ENCODE measurements at regions not wholly inside any gene's neighbourhood (a gene's known extent, or its start where the extent isn't known, plus 50 kb on each side); places are given as distances from the start of the nearest gene placed in this dataset.

- no peaks in the 10 kb centered on the region for H3K9me3 ChIP-seq (ENCODE audit: low read depth)
- H2AFZ ChIP-seq (replicated peaks): no peak overlapping the region
- no peaks in the 10 kb centered on the region for H3K4me1 ChIP-seq
- H3K4me3 Mint-ChIP-seq: no peak overlapping the region
- H3K27me3 Mint-ChIP-seq (ENCODE audit: insufficient read depth, low read depth): peaks cover 2% of the 10 kb centered on the region
- no peaks in the 10 kb centered on the region for H4K20me1 ChIP-seq (ENCODE audit: low read depth)
- no peak for TF ChIP-seq EZH2 (IDR thresholded peaks at IDR 0.05)
- TF ChIP-seq EZH2phosphoT487 (IDR thresholded peaks at IDR 0.05): no peak
- TF ChIP-seq CTCF (IDR thresholded peaks at IDR 0.05): no peak
- H3K4me1 Mint-ChIP-seq: peaks cover 2% of the 10 kb centered on the region
- H3F3A ChIP-seq (ENCODE audit: low read depth): no peaks in the 10 kb centered on the region
- H3K36me3 Mint-ChIP-seq: no peaks in the 10 kb centered on the region
- H3K79me2 ChIP-seq (ENCODE audit: low read depth): no peaks in the 10 kb centered on the region
- no peak for DNase-seq (ENCODE audit: low spot score)
- no peak overlapping the region for H3K4me2 ChIP-seq
- H3K27me3 ChIP-seq: no peaks in the 10 kb centered on the region
- no peak overlapping the region for H3K27ac Mint-ChIP-seq
- H3K4me3 ChIP-seq: no peak overlapping the region
- H3K9ac ChIP-seq: no peak overlapping the region
- no peaks in the 10 kb centered on the region for H3K36me3 ChIP-seq
- H3K9me3 Mint-ChIP-seq: no peaks in the 10 kb centered on the region
- no peak overlapping the region for H3K27ac ChIP-seq
These were observed 49.9 kb upstream of the ABI3BP start for GRCh38 chr3:101042996-101043686.

Data from neural progenitor cell (in vitro differentiated cells).